HCT116 (cell line): ENCODE measurements at regions not wholly inside any gene's neighbourhood (a gene's known extent, or its start where the extent isn't known, plus 50 kb on each side); places are given as distances from the start of the nearest gene placed in this dataset.
"Not testable (repeated sequence)": the region's sequence is repeated elsewhere in the genome, so short reads cannot be mapped to it uniquely, and the experiment has no call there.

Experiments used
- ATAC-seq: fragments of 200-7000 bp; cut with Tn5 transposase; 2 replicates; pipeline ENCODE4 v1.9.1; 2020; ENCODE audit warnings: mild to moderate bottlenecking, moderate library complexity
- BruUV-seq: library from RNA; stranded (reverse); fragments of 400-500 nt; replicated peaks from 2 replicates; lab custom pipeline; 2021; lab: Mats Ljungman, UMichigan
- CTCF ChIA-PET: fragments of 300-600 bp; sonication (Branson Sonifier 250); formaldehyde crosslinking; loops from one replicate; lab custom pipeline; 2021; ENCODE audit warnings: antibody characterized with exemption; lab: Charles Lee
- POLR2A ChIA-PET: fragments of 300-600, 350-600 bp; sonication (Branson Sonifier 250); formaldehyde crosslinking; loops from one replicate; lab custom pipeline; 2021; ENCODE audit warnings: antibody characterized with exemption; lab: Charles Lee
- RAD21 ChIA-PET, 2 experiments: fragments of 300-600 bp; sonication (Branson Sonifier 250); formaldehyde crosslinking; loops; one replicate each; lab custom pipeline; 2023; ENCODE audit warnings: low total read pairs in 2 of 2; ENCODE audit not compliant: uncharacterized antibody in 2 of 2, unreplicated experiment in 2 of 2, low non-redundant PET in 1 of 2; lab: Charles Lee
- DNase-seq: peaks from one replicate; pipeline ENCODE4 v3.0.0-alpha.2; 2010; ENCODE audit warnings: low read depth, low spot score
- H2AFZ ChIP-seq: fragments of 200-600 bp; shearing (Covaris generic), sonication (generic); 2 replicates; pipeline ENCODE4 v1.6.1; 2017; ENCODE audit warnings: low read depth, mixed run types, mixed read lengths, antibody characterized with exemption, low read length; ENCODE audit not compliant: poor library complexity, severe bottlenecking
- H3K27ac ChIP-seq: 2 replicates; pipeline ENCODE4 v1.5.1; 2012; ENCODE audit warnings: low read depth, low read length
- H3K27me3 ChIP-seq: fragments of 200-600 bp; sonication (generic); 2 replicates; pipeline ENCODE4 v1.6.1; 2016; ENCODE audit warnings: mixed run types, low read length, mixed read lengths; ENCODE audit not compliant: insufficient read depth
- H3K36me3 ChIP-seq, 2 experiments: fragments of 200-500 bp in 1 of 2; fragments of 200-600 bp in 1 of 2; sonication (Bioruptor generic) in 1 of 2; sonication (generic) in 1 of 2; 2 replicates each; pipeline versions ENCODE4 v1.5.1 to v1.6.1; 2014 to 2016; ENCODE audit warnings: low read length in 2 of 2, inconsistent platforms in 1 of 2, mixed read lengths in 1 of 2, mixed run types in 1 of 2; ENCODE audit not compliant: insufficient read depth in 2 of 2, control insufficient read depth in 1 of 2
- H3K4me1 ChIP-seq, 2 experiments: fragments of 200-600 bp in 1 of 2; sonication (generic) in 1 of 2; 2 replicates each; pipeline versions ENCODE4 v1.5.1 to v1.6.1; 2012 to 2017; ENCODE audit warnings: low read length in 2 of 2, inconsistent platforms in 1 of 2, mild to moderate bottlenecking in 1 of 2, mixed read lengths in 1 of 2, mixed run types in 1 of 2, moderate library complexity in 1 of 2; ENCODE audit not compliant: insufficient read depth in 2 of 2, control insufficient read depth in 1 of 2
- H3K4me2 ChIP-seq: fragments of 200-600 bp; sonication (generic); 2 replicates; pipeline ENCODE4 v1.6.1; 2017; ENCODE audit warnings: mixed run types, low read length, mixed read lengths
- H3K4me3 ChIP-seq, 2 experiments: fragments of 200-600 bp in 1 of 2; sonication (generic) in 1 of 2; replicated peaks in 1 of 2; 2 replicates each; pipeline ENCODE4 v1.5.1; 2011 to 2016; ENCODE audit warnings: low read length in 2 of 2, control low read depth in 1 of 2, low read depth in 1 of 2, mild to moderate bottlenecking in 1 of 2, mixed read lengths in 1 of 2, mixed run types in 1 of 2
- H3K79me2 ChIP-seq: fragments of 200-600 bp; sonication (generic); 2 replicates; pipeline ENCODE4 v1.6.1; 2017; ENCODE audit warnings: mild to moderate bottlenecking, mixed run types, low read length, moderate library complexity, mixed read lengths; ENCODE audit not compliant: insufficient read depth
- H3K9ac ChIP-seq: fragments of 200-600 bp; sonication (generic); 2 replicates; pipeline ENCODE4 v1.6.1; 2016; ENCODE audit warnings: low read length, mixed read lengths
- H3K9me2 ChIP-seq: fragments of 200-600 bp; sonication (generic), shearing (Covaris generic); 2 replicates; pipeline ENCODE4 v1.6.1; 2017; ENCODE audit warnings: mixed run types, mild to moderate bottlenecking, moderate library complexity; ENCODE audit not compliant: insufficient read depth
- H3K9me3 ChIP-seq, 2 experiments: fragments of 200-500 bp in 1 of 2; fragments of 200-600 bp in 1 of 2; sonication (Bioruptor generic) in 1 of 2; sonication (generic) in 1 of 2; 2 replicates each; pipeline ENCODE4 v1.6.1; 2014 to 2017; ENCODE audit warnings: low read length in 2 of 2, mixed read lengths in 2 of 2, inconsistent platforms in 1 of 2, low read depth in 1 of 2, mild to moderate bottlenecking in 1 of 2, mixed run types in 1 of 2, moderate library complexity in 1 of 2; ENCODE audit not compliant: control insufficient read depth in 1 of 2, insufficient read depth in 1 of 2
- H4K20me1 ChIP-seq: fragments of 200-600 bp; sonication (generic), shearing (Covaris generic); 2 replicates; pipeline ENCODE4 v1.6.1; 2017; ENCODE audit warnings: mixed run types, mild to moderate bottlenecking, moderate library complexity; ENCODE audit not compliant: insufficient read depth
- CBX3 ChIP-seq: IDR thresholded peaks from 2 replicates; pipeline ENCODE4 v1.6.1; 2012; ENCODE audit warnings: low read depth
- CTCF ChIP-seq, 3 experiments: fragments of 200-600 bp in 1 of 3; sonication (generic) in 1 of 3; IDR thresholded peaks in 2 of 3; conservative IDR thresholded peaks in 1 of 3; 2 replicates each; pipeline ENCODE4 v1.5.1; 2012 to 2017; ENCODE audit warnings: low read depth in 2 of 3, low read length in 2 of 3, antibody characterized with exemption in 1 of 3, borderline replicate concordance in 1 of 3, control low read depth in 1 of 3, mild to moderate bottlenecking in 1 of 3, mixed read lengths in 1 of 3, mixed run types in 1 of 3, moderate library complexity in 1 of 3; ENCODE audit not compliant: insufficient read depth in 1 of 3
- ELF1 ChIP-seq: IDR thresholded peaks from 2 replicates; pipeline ENCODE4 v1.6.1; 2012; ENCODE audit warnings: low read depth, borderline replicate concordance
- EZH2phosphoT487 ChIP-seq: fragments of 200-600 bp; IDR thresholded peaks from 2 replicates; pipeline ENCODE4 v1.6.1; 2018; ENCODE audit warnings: antibody characterized with exemption, borderline replicate concordance
- JUND ChIP-seq: IDR thresholded peaks from 2 replicates; pipeline ENCODE4 v1.6.1; 2012
- RAD21 ChIP-seq: IDR thresholded peaks from 2 replicates; pipeline ENCODE4 v1.6.1; 2012; ENCODE audit warnings: low read depth, mild to moderate bottlenecking
- SRF ChIP-seq: IDR thresholded peaks from 2 replicates; pipeline ENCODE4 v1.6.1; 2012; ENCODE audit warnings: low read depth
- TCF7L2 ChIP-seq: IDR thresholded peaks from 2 replicates; pipeline ENCODE4 v1.7.0; 2011; ENCODE audit warnings: borderline replicate concordance, inconsistent platforms; ENCODE audit not compliant: insufficient read depth, insufficient read length; ENCODE audit errors: extremely low read depth
- YY1 ChIP-seq: IDR thresholded peaks from 2 replicates; pipeline ENCODE4 v1.6.1; 2011; ENCODE audit warnings: low read length, low read depth, moderate library complexity, mild to moderate bottlenecking; ENCODE audit not compliant: insufficient replicate concordance; ENCODE audit errors: extremely low read depth
- intact Hi-C: fragments of 100-400 bp; cut with micrococcal nuclease; formaldehyde crosslinking; loops from 2 replicates; pipeline ENCODE4 v1.10.0; 2022
- TF ChIP-seq, protein P1 (sequence below): IDR thresholded peaks from 2 replicates; pipeline ENCODE4 v1.6.1; 2011; ENCODE audit warnings: mild to moderate bottlenecking, low read length, moderate library complexity; ENCODE audit not compliant: insufficient replicate concordance; ENCODE audit errors: extremely low read depth

DNA sequence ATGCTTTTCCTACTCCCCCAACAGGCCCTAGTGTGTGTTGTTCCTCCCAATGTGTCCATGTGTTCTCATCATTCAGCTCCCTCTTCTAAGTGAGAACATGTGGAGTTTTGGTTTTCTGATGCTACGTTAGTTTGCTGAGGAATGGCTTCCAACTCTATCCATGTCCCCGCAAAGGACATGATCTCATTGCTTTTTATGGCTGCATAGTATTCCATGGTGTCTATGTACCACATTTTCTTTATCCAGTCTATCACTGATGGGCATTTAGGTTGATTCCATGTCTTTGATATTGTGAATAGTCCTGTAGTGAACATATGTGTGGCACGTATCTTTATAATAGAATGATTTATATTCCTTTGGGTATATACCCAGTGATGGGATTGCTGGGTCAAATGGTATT lies 72.5 kb upstream of the CCNY start:
- H3K36me3 ChIP-seq, RAD21 ChIA-PET, intact Hi-C loops, H4K20me1 ChIP-seq, BruUV-seq, H3K27ac ChIP-seq, H3K4me2 ChIP-seq, ATAC-seq, POLR2A ChIA-PET, H3K27me3 ChIP-seq, DNase-seq, H3K9me3 ChIP-seq, H3K4me3 ChIP-seq, H2AFZ ChIP-seq, H3K9ac ChIP-seq, H3K79me2 ChIP-seq, CTCF ChIA-PET, H3K4me1 ChIP-seq, H3K9me2 ChIP-seq: not testable (repeated sequence)

- RAD21 ChIA-PET, DNase-seq, intact Hi-C loops: not testable (repeated sequence)
Measured at GRCh38 chr10:35264636-35265035, 71.7 kb upstream of the CCNY start.

DNA sequence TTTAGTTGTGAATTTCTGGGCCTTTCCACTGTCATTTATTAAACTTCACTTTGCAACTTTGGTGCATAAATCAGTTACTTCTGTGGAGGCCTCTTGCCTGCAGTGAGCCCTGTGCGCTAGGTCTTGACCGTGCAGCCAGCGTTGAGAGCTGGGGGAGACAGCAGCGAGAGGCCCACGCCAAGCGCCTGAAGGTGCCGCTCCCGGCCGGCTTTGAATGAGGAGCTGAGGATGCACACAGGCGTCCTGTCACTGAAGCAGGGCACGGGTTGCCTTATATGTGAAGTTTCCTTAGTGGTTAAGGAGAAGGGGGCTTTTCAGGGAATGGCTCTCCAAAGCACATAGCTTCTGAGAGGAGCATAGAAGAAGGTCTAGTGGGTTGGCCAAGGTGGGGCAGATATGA lies 70.9 kb upstream of the CCNY start:
- intact Hi-C loops, result no loop called here
- H3K27me3 ChIP-seq, result no peaks in the 10 kb centered on the region
- no peaks in the 10 kb centered on the region for H3K9me2 ChIP-seq
- no peaks in the 10 kb centered on the region for H3K36me3 ChIP-seq
- ATAC-seq (no peak), DNase-seq (no peak)
- TF ChIP-seq, protein P1, sequence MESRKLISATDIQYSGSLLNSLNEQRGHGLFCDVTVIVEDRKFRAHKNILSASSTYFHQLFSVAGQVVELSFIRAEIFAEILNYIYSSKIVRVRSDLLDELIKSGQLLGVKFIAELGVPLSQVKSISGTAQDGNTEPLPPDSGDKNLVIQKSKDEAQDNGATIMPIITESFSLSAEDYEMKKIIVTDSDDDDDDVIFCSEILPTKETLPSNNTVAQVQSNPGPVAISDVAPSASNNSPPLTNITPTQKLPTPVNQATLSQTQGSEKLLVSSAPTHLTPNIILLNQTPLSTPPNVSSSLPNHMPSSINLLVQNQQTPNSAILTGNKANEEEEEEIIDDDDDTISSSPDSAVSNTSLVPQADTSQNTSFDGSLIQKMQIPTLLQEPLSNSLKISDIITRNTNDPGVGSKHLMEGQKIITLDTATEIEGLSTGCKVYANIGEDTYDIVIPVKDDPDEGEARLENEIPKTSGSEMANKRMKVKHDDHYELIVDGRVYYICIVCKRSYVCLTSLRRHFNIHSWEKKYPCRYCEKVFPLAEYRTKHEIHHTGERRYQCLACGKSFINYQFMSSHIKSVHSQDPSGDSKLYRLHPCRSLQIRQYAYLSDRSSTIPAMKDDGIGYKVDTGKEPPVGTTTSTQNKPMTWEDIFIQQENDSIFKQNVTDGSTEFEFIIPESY, result no peak
- no peak for TF ChIP-seq YY1
- TF ChIP-seq ELF1, result no peak
- no peak for TF ChIP-seq JUND
- no peak for TF ChIP-seq TCF7L2
- TF ChIP-seq CBX3, result no peak
- TF ChIP-seq CTCF (IDR thresholded peaks at IDR 0.05 in 2 of 3, conservative IDR thresholded peaks at IDR 0.05 in 1 of 3; ENCODE audit: borderline replicate concordance in 1 of 3, insufficient read depth in 1 of 3, low read depth in 2 of 3, low read length in 2 of 3), result no peak
- no peak for TF ChIP-seq SRF
- TF ChIP-seq RAD21, result no peak
- TF ChIP-seq EZH2phosphoT487, result no peak
- H3K4me1 ChIP-seq, result peaks cover 0 to 5% of the 10 kb centered on the region in 2 experiments; a peak in 1 of 4 replicates
- ChIA-PET CTCF (no interaction called here), POLR2A (no interaction called here), RAD21 (no interaction called here)
- no peak overlapping the region for H3K27ac ChIP-seq
- no peaks in the 10 kb centered on the region for H4K20me1 ChIP-seq
- H3K9me3 ChIP-seq, result no peaks in the 10 kb centered on the region
- no peak overlapping the region for H2AFZ ChIP-seq
- H3K4me3 ChIP-seq, result no peak overlapping the region
- H3K4me2 ChIP-seq, result no peak overlapping the region
- H3K79me2 ChIP-seq, result no peaks in the 10 kb centered on the region
- BruUV-seq, result no TSS peak
- H3K9ac ChIP-seq, result no peak overlapping the region

More at GRCh38 chr10:35264636-35265035, 71.7 kb upstream of the CCNY start:
- H3K9ac ChIP-seq, H3K27me3 ChIP-seq, H3K4me2 ChIP-seq, H2AFZ ChIP-seq, H3K9me3 ChIP-seq, ATAC-seq, H3K9me2 ChIP-seq, H3K4me3 ChIP-seq, H3K79me2 ChIP-seq, POLR2A ChIA-PET, BruUV-seq, H3K27ac ChIP-seq, H3K4me1 ChIP-seq, CTCF ChIA-PET, H3K36me3 ChIP-seq, H4K20me1 ChIP-seq: not testable (repeated sequence)
